ENCODE measurements at regions not wholly inside any gene's neighbourhood (a gene's known extent, or its start where the extent isn't known, plus 50 kb on each side); places are given as distances from the start of the nearest gene placed in this dataset.

- H3K9me3 ChIP-seq (replicated peaks in 1 of 2; ENCODE audit: control insufficient read depth in 1 of 2, insufficient read depth in 1 of 2, low read length in 2 of 2): peaks cover 0 to 5% of the 10 kb centered on the region in 2 donors
- 90% methylated on average over 2 of the region's 2 CpGs for WGBS (ENCODE audit: insufficient coverage)
- H3K4me1 ChIP-seq (ENCODE audit: control insufficient read depth in 1 of 2, insufficient read depth in 2 of 2, low read length in 2 of 2): no peaks in the 10 kb centered on the region
- TF ChIP-seq, protein P1, sequence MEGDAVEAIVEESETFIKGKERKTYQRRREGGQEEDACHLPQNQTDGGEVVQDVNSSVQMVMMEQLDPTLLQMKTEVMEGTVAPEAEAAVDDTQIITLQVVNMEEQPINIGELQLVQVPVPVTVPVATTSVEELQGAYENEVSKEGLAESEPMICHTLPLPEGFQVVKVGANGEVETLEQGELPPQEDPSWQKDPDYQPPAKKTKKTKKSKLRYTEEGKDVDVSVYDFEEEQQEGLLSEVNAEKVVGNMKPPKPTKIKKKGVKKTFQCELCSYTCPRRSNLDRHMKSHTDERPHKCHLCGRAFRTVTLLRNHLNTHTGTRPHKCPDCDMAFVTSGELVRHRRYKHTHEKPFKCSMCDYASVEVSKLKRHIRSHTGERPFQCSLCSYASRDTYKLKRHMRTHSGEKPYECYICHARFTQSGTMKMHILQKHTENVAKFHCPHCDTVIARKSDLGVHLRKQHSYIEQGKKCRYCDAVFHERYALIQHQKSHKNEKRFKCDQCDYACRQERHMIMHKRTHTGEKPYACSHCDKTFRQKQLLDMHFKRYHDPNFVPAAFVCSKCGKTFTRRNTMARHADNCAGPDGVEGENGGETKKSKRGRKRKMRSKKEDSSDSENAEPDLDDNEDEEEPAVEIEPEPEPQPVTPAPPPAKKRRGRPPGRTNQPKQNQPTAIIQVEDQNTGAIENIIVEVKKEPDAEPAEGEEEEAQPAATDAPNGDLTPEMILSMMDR (IDR thresholded peaks at IDR 0.05): no peak
- Mint-ChIP-seq H3K4me1 (no peaks in the 10 kb centered on the region), H3K36me3 (no peaks in the 10 kb centered on the region), H3K27me3 (ENCODE audit: low read depth in 3 of 3) (no peaks in the 10 kb centered on the region), H3K9me3 (peaks cover 6 to 12% (median 7%) of the 10 kb centered on the region in 7 donors), H3K4me3 (no peak overlapping the region), H3K27ac (no peak overlapping the region)
- H4K20me1 ChIP-seq (ENCODE audit: insufficient read depth, low read length): no peaks in the 10 kb centered on the region
- no peak for DNase-seq
- H3K27me3 ChIP-seq (ENCODE audit: control insufficient read depth in 2 of 2, insufficient read depth in 2 of 2, low read length in 2 of 2): no peaks in the 10 kb centered on the region
- H2AFZ ChIP-seq (ENCODE audit: insufficient read depth, low read depth, low read length, poor library complexity, severe bottlenecking): no peak overlapping the region
- H3K36me3 ChIP-seq (replicated peaks in 1 of 2; ENCODE audit: control insufficient read depth in 1 of 2, insufficient read depth in 2 of 2, low read length in 2 of 2): no peaks in the 10 kb centered on the region
- H3K79me2 ChIP-seq (ENCODE audit: insufficient read depth, low read length): no peaks in the 10 kb centered on the region
- intact Hi-C loops (cut with micrococcal nuclease): no loop called here
- H3K27ac ChIP-seq (ENCODE audit: low read depth in 1 of 2, low read length in 2 of 2): no peak overlapping the region
- no peak overlapping the region for H3K4me3 ChIP-seq (replicated peaks in 1 of 3; ENCODE audit: low read depth in 2 of 3, low read length in 3 of 3)
- no peak overlapping the region for H3K9ac ChIP-seq (ENCODE audit: insufficient read depth, low read length, poor library complexity, severe bottlenecking)
- no peak overlapping the region for H3K4me2 ChIP-seq (replicated peaks; ENCODE audit: extremely low read depth, low read length, poor library complexity, severe bottlenecking)
Observed at GRCh38 chr10:61301575-61301974, 151.6 kb downstream of the TMEM26 start.

- H3K9me3 ChIP-seq (replicated peaks in 1 of 2; ENCODE audit: control insufficient read depth in 1 of 2, insufficient read depth in 1 of 2, low read length in 2 of 2): peaks cover 0 to 5% of the 10 kb centered on the region in 2 donors
- Mint-ChIP-seq H3K4me1 (no peaks in the 10 kb centered on the region), H3K27me3 (ENCODE audit: low read depth in 3 of 3) (no peaks in the 10 kb centered on the region), H3K36me3 (no peaks in the 10 kb centered on the region), H3K27ac (no peak overlapping the region), H3K4me3 (no peak overlapping the region), H3K9me3 (peaks cover 6 to 13% (median 10%) of the 10 kb centered on the region in 7 donors)
- H3K79me2 ChIP-seq (ENCODE audit: insufficient read depth, low read length): no peaks in the 10 kb centered on the region
- TF ChIP-seq, protein P1 (IDR thresholded peaks at IDR 0.05): no peak
- H3K9ac ChIP-seq (ENCODE audit: insufficient read depth, low read length, poor library complexity, severe bottlenecking): no peak overlapping the region
- H3K27me3 ChIP-seq (ENCODE audit: control insufficient read depth in 2 of 2, insufficient read depth in 2 of 2, low read length in 2 of 2): no peaks in the 10 kb centered on the region
- intact Hi-C loops (cut with micrococcal nuclease): no loop called here
- no peak overlapping the region for H3K4me2 ChIP-seq (replicated peaks; ENCODE audit: extremely low read depth, low read length, poor library complexity, severe bottlenecking)
- no peak overlapping the region for H3K4me3 ChIP-seq (replicated peaks in 1 of 3; ENCODE audit: low read depth in 2 of 3, low read length in 3 of 3)
- no peak overlapping the region for H2AFZ ChIP-seq (ENCODE audit: insufficient read depth, low read depth, low read length, poor library complexity, severe bottlenecking)
- WGBS (ENCODE audit: insufficient coverage): 80% methylated on average over 1 of the region's 3 CpGs
- H3K36me3 ChIP-seq (replicated peaks in 1 of 2; ENCODE audit: control insufficient read depth in 1 of 2, insufficient read depth in 2 of 2, low read length in 2 of 2): no peaks in the 10 kb centered on the region
- no peak overlapping the region for H3K27ac ChIP-seq (ENCODE audit: low read depth in 1 of 2, low read length in 2 of 2)
- no peak for DNase-seq
- no peaks in the 10 kb centered on the region for H3K4me1 ChIP-seq (ENCODE audit: control insufficient read depth in 1 of 2, insufficient read depth in 2 of 2, low read length in 2 of 2)
- H4K20me1 ChIP-seq (ENCODE audit: insufficient read depth, low read length): no peaks in the 10 kb centered on the region
Observed at GRCh38 chr10:61299841-61300240, 153.3 kb downstream of the TMEM26 start.

All from CD14-positive monocyte (primary cell).